HEK293 (cell line): ENCODE measurements at regions not wholly inside any gene's neighbourhood (a gene's known extent, or its start where the extent isn't known, plus 50 kb on each side); places are given as distances from the start of the nearest gene placed in this dataset.

Source experiments
- CTCF ChIA-PET: fragments of 350-600 bp; formaldehyde crosslinking; extraction: SDS; loops from one replicate; lab custom pipeline; 2021; ENCODE audit warnings: antibody characterized with exemption; lab: Yijun Ruan, JAX
- POLR2A ChIA-PET: fragments of 300-600 bp; formaldehyde crosslinking; extraction: SDS; loops from one replicate; lab custom pipeline; 2020; ENCODE audit warnings: antibody characterized with exemption, inconsistent platforms; lab: Yijun Ruan, JAX
- H3K27ac ChIP-seq: fragments of 200-500 bp; sonication (Bioruptor generic); 2 replicates; pipeline ENCODE4 v1.5.1; 2014; ENCODE audit warnings: low read depth, low read length, control low read depth, inconsistent platforms; ENCODE audit errors: extremely low read depth
- H3K36me3 ChIP-seq, 2 experiments: fragments of 200-500 bp in 1 of 2; sonication (Bioruptor generic) in 1 of 2; 1 replicate in 1 of 2; 2 replicates in 1 of 2; pipeline ENCODE4 v1.5.1; 2014 to 2017; ENCODE audit warnings: inconsistent platforms in 2 of 2, low read length in 2 of 2; ENCODE audit not compliant: control insufficient read depth in 2 of 2, insufficient read depth in 1 of 2
- H3K4me1 ChIP-seq: fragments of 200-500 bp; sonication (Bioruptor generic); 2 replicates; pipeline ENCODE4 v1.5.1; 2014; ENCODE audit warnings: mild to moderate bottlenecking, low read length, inconsistent platforms; ENCODE audit not compliant: control insufficient read depth, insufficient read depth
- H3K4me3 ChIP-seq: 2 replicates; pipeline ENCODE4 v1.5.1; 2011; ENCODE audit warnings: low read depth, mild to moderate bottlenecking, control low read depth, low read length, moderate library complexity
- H3K9me3 ChIP-seq: fragments of 200-500 bp; sonication (Bioruptor generic); 2 replicates; pipeline ENCODE4 v1.5.1; 2014; ENCODE audit warnings: low read depth, low read length, inconsistent platforms; ENCODE audit not compliant: control insufficient read depth, insufficient read depth
- BCL6B ChIP-seq: fragments of 450-650 bp; formaldehyde crosslinking; IDR thresholded peaks from 2 replicates; pipeline ENCODE4 v1.5.1; 2017; ENCODE audit warnings: missing biosample characterization, missing genetic modification characterization
- GLI2 ChIP-seq: fragments of 450-650 bp; formaldehyde crosslinking; IDR thresholded peaks from 2 replicates; pipeline ENCODE4; 2017; ENCODE audit warnings: missing biosample characterization, missing genetic modification characterization, low read depth, borderline replicate concordance
- GLI4 ChIP-seq: fragments of 450-650 bp; formaldehyde crosslinking; IDR thresholded peaks from 2 replicates; pipeline ENCODE4 v1.5.1; 2016; ENCODE audit warnings: missing biosample characterization, missing genetic modification characterization
- GLIS2 ChIP-seq: fragments of 450-650 bp; formaldehyde crosslinking; IDR thresholded peaks from 2 replicates; pipeline ENCODE4 v1.5.1; 2016; ENCODE audit warnings: missing biosample characterization, missing genetic modification characterization
- HOXC10 ChIP-seq: sonication (generic); formaldehyde crosslinking; IDR thresholded peaks from 2 replicates; pipeline ENCODE4 v1.8.1; 2023; ENCODE audit warnings: mild to moderate bottlenecking, missing genetic modification reagents
- ZBTB21 ChIP-seq: fragments of 450-650 bp; formaldehyde crosslinking; IDR thresholded peaks from 2 replicates; pipeline ENCODE4 v1.5.1; 2017; ENCODE audit warnings: missing biosample characterization, missing genetic modification characterization
- ZBTB26 ChIP-seq: fragments of 450-650 bp; formaldehyde crosslinking; optimal IDR thresholded peaks from 2 replicates; pipeline ENCODE3; 2016; ENCODE audit warnings: missing biosample characterization, mild to moderate bottlenecking, missing genetic modification characterization
- ZFHX2 ChIP-seq: fragments of 450-650 bp; formaldehyde crosslinking; conservative IDR thresholded peaks from 2 replicates; pipeline ENCODE4 v1.5.1; 2016; ENCODE audit warnings: missing biosample characterization, missing genetic modification characterization
- ZIC2 ChIP-seq: fragments of 450-650 bp; formaldehyde crosslinking; IDR thresholded peaks from 2 replicates; pipeline ENCODE4 v1.5.1; 2016; ENCODE audit warnings: missing biosample characterization, missing genetic modification characterization
- ZNF138 ChIP-seq: fragments of 450-650 bp; formaldehyde crosslinking; IDR thresholded peaks from 2 replicates; pipeline ENCODE4 v1.5.1; 2016; ENCODE audit warnings: missing biosample characterization, missing genetic modification characterization, borderline replicate concordance
- ZNF140 ChIP-seq: fragments of 450-650 bp; formaldehyde crosslinking; IDR thresholded peaks from 2 replicates; pipeline ENCODE4 v1.5.1; 2016; ENCODE audit warnings: missing biosample characterization, missing genetic modification characterization
- ZNF169 ChIP-seq: fragments of 450-650 bp; formaldehyde crosslinking; IDR thresholded peaks from 2 replicates; pipeline ENCODE4 v1.5.1; 2016; ENCODE audit warnings: missing biosample characterization, missing genetic modification characterization
- ZNF19 ChIP-seq: fragments of 450-650 bp; formaldehyde crosslinking; IDR thresholded peaks from 2 replicates; pipeline ENCODE4; 2016; ENCODE audit warnings: missing biosample characterization, missing genetic modification characterization, low read depth
- ZNF221 ChIP-seq: fragments of 450-650 bp; formaldehyde crosslinking; IDR thresholded peaks from 2 replicates; pipeline ENCODE4 v1.5.1; 2017; ENCODE audit warnings: missing biosample characterization, missing genetic modification characterization, borderline replicate concordance
- ZNF341 ChIP-seq: fragments of 450-650 bp; formaldehyde crosslinking; IDR thresholded peaks from 2 replicates; pipeline ENCODE4; 2016; ENCODE audit warnings: low read depth, missing biosample characterization, missing genetic modification characterization
- ZNF37A ChIP-seq: fragments of 450-650 bp; IDR thresholded peaks from 2 replicates; pipeline ENCODE4 v1.5.1; 2018; ENCODE audit warnings: missing biosample characterization, missing genetic modification characterization
- ZNF423 ChIP-seq: fragments of 450-650 bp; formaldehyde crosslinking; IDR thresholded peaks from 2 replicates; pipeline ENCODE4 v1.5.1; 2016; ENCODE audit warnings: missing biosample characterization, missing genetic modification characterization
- ZNF600 ChIP-seq: fragments of 450-650 bp; formaldehyde crosslinking; IDR thresholded peaks from 2 replicates; pipeline ENCODE4 v1.5.1; 2016; ENCODE audit warnings: missing biosample characterization, missing genetic modification characterization
- TF ChIP-seq, protein P1 (sequence below): fragments of 450-650 bp; formaldehyde crosslinking; IDR thresholded peaks from 2 replicates; pipeline ENCODE4 v1.5.1; 2016; ENCODE audit warnings: missing biosample characterization, missing genetic modification characterization, low read depth
- TF ChIP-seq, protein P2 (sequence below): fragments of 450-650 bp; formaldehyde crosslinking; IDR thresholded peaks from 2 replicates; pipeline ENCODE4 v1.5.1; 2016; ENCODE audit warnings: missing biosample characterization, missing genetic modification characterization

DNA sequence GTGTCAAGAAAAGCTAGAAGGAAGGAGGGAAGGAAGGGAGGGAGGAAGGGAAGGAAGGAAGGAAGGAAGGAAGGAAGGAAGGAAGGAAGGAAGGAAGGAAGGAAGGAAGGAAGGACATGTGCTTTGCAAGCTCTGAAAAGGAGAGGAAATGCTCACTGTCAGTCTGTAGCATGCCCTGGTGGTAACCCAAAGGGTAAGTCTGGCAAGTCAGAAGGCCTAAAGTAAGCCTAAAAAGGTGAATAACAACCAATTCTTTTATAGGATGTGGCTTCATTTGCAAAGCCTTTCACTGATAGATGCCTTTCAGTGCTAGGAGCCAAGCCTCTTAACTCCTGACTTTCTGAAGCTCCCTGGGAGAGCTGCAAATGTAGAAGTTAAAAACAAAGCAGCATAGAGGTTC, 542.6 kb downstream of the CFAP47 start:
- no peaks in the 10 kb centered on the region for H3K36me3 ChIP-seq
- no peak overlapping the region for H3K4me3 ChIP-seq
- POLR2A ChIA-PET, result no interaction called here
- no peaks in the 10 kb centered on the region for H3K9me3 ChIP-seq
- no peaks in the 10 kb centered on the region for H3K4me1 ChIP-seq
- no peak for TF ChIP-seq GLI4 (tag by site-specific recombination)
- no peak for TF ChIP-seq ZBTB21
- TF ChIP-seq, all 188 proteins: peak for 0
- CTCF ChIA-PET, result interaction anchor here (0.5 to 0.7 kb wide), 2 partner anchors 23 to 1277 kb away, joined by 3 to 4 read pairs; no protein-coding TSS in a partner anchor
- no peak overlapping the region for H3K27ac ChIP-seq

DNA sequence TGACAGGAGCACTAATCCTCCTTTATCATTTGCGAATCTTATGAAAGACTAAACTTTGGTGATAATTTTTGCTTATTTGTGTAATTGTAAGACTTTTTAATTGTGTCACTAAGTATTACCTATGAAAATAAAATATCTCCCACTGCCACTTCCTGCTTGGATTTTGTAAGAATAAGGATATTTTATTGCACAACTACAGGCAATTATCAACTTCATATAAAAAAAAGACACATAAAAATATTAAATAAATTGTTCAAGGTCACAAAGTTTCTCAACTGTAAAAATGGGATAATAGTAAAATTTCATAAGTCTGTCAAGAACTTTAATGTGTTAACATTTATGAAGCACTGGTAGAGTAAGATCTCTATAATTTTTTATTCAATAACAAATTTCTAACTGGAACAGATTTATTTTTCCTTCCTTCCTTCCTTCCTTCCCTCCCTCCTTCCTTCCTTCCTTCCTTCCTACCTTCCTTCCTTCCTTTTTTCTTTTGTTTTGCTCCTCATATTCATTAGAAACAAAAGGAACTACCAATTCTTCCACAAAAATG, 527.6 kb upstream of the FAM47C start:
- POLR2A ChIA-PET, result no interaction called here
- CTCF ChIA-PET, result no interaction called here
- no peak overlapping the region for H3K27ac ChIP-seq

GRCh38 chrX:36501169-36501702, 506.9 kb upstream of the FAM47C start:
- Histone ChIP-seq H3K36me3 (no peaks in the 10 kb centered on the region), H3K4me1 (no peaks in the 10 kb centered on the region), H3K27ac (no peak overlapping the region), H3K4me3 (no peak overlapping the region), H3K9me3 (no peaks in the 10 kb centered on the region)
- ChIA-PET CTCF (no interaction called here), POLR2A (no interaction called here)
- TF ChIP-seq ZFHX2 (tag by site-specific recombination), result no peak
- no peak for TF ChIP-seq ZNF138 (tag by site-specific recombination)
- TF ChIP-seq GLIS2 (tag by site-specific recombination), result no peak
- no peak for TF ChIP-seq ZNF19
- TF ChIP-seq ZNF140, result no peak
- no peak for TF ChIP-seq ZNF600 (tag by site-specific recombination)
- no peak for TF ChIP-seq ZIC2 (tag by site-specific recombination)
- TF ChIP-seq ZNF423 (tag by site-specific recombination), result no peak
- TF ChIP-seq GLI2 (tag by site-specific recombination), result no peak
- no peak for TF ChIP-seq ZBTB26 (tag by site-specific recombination)
- TF ChIP-seq ZNF221 (tag by site-specific recombination), result no peak
- TF ChIP-seq ZNF37A, result no peak
- TF ChIP-seq ZNF169, result no peak
- TF ChIP-seq BCL6B (tag by site-specific recombination), result no peak
- no peak for TF ChIP-seq HOXC10

More for the DNA sequence above, 527.6 kb upstream of the FAM47C start:
- H3K4me3 ChIP-seq, result no peak overlapping the region
- H3K9me3 ChIP-seq, result no peaks in the 10 kb centered on the region
- no peaks in the 10 kb centered on the region for H3K4me1 ChIP-seq
- TF ChIP-seq ZNF341 (tag by site-specific recombination), result no peak
- TF ChIP-seq, protein P1, sequence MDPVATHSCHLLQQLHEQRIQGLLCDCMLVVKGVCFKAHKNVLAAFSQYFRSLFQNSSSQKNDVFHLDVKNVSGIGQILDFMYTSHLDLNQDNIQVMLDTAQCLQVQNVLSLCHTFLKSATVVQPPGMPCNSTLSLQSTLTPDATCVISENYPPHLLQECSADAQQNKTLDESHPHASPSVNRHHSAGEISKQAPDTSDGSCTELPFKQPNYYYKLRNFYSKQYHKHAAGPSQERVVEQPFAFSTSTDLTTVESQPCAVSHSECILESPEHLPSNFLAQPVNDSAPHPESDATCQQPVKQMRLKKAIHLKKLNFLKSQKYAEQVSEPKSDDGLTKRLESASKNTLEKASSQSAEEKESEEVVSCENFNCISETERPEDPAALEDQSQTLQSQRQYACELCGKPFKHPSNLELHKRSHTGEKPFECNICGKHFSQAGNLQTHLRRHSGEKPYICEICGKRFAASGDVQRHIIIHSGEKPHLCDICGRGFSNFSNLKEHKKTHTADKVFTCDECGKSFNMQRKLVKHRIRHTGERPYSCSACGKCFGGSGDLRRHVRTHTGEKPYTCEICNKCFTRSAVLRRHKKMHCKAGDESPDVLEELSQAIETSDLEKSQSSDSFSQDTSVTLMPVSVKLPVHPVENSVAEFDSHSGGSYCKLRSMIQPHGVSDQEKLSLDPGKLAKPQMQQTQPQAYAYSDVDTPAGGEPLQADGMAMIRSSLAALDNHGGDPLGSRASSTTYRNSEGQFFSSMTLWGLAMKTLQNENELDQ (tag by site-specific recombination), result no peak
- TF ChIP-seq, protein P2, sequence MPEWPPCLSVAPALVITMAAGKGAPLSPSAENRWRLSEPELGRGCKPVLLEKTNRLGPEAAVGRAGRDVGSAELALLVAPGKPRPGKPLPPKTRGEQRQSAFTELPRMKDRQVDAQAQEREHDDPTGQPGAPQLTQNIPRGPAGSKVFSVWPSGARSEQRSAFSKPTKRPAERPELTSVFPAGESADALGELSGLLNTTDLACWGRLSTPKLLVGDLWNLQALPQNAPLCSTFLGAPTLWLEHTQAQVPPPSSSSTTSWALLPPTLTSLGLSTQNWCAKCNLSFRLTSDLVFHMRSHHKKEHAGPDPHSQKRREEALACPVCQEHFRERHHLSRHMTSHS (tag by site-specific recombination), result no peak
- H3K36me3 ChIP-seq, result no peaks in the 10 kb centered on the region
